ENCODE measurements at regions not wholly inside any gene's neighbourhood (a gene's known extent, or its start where the extent isn't known, plus 50 kb on each side); places are given as distances from the start of the nearest gene placed in this dataset.

DNA sequence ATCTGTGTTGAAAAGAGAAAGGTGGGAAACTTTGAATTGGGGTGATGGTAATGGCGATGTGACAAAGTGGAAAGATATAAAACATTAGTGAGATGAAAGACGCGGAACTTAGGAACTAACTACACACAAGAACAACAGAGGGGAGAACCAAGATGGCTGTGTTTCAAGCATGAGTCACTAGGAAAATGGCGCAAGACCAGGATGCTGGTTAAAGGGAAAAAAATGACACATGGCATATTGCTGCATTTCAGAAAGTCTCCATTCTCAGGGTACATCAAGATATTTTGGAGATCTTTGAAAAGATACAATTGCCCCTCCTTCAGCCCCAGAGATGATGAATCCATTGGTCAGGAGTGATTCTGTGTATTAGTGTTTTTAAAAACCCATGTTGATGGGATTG, 164.4 kb downstream of the FBXO8 start:
- no peak for TF ChIP-seq POLR2A (IDR thresholded peaks at IDR 0.05)
- no peak for TF ChIP-seq POLR2AphosphoS5 (IDR thresholded peaks at IDR 0.05)
- TF ChIP-seq, protein P1, sequence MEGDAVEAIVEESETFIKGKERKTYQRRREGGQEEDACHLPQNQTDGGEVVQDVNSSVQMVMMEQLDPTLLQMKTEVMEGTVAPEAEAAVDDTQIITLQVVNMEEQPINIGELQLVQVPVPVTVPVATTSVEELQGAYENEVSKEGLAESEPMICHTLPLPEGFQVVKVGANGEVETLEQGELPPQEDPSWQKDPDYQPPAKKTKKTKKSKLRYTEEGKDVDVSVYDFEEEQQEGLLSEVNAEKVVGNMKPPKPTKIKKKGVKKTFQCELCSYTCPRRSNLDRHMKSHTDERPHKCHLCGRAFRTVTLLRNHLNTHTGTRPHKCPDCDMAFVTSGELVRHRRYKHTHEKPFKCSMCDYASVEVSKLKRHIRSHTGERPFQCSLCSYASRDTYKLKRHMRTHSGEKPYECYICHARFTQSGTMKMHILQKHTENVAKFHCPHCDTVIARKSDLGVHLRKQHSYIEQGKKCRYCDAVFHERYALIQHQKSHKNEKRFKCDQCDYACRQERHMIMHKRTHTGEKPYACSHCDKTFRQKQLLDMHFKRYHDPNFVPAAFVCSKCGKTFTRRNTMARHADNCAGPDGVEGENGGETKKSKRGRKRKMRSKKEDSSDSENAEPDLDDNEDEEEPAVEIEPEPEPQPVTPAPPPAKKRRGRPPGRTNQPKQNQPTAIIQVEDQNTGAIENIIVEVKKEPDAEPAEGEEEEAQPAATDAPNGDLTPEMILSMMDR (IDR thresholded peaks at IDR 0.05): no peak
- TF ChIP-seq EP300 (IDR thresholded peaks at IDR 0.05): no peak
